Fibroblast of skin of back (primary cell): ENCODE measurements at regions not wholly inside any gene's neighbourhood (a gene's known extent, or its start where the extent isn't known, plus 50 kb on each side); places are given as distances from the start of the nearest gene placed in this dataset.
A peak's percentile ranks its signal among the peaks of the same experiment; 100 is the strongest.
"Not testable (repeated sequence)": the region's sequence is repeated elsewhere in the genome, so short reads cannot be mapped to it uniquely, and the experiment has no call there.

Experiments used
- DNase-seq: peaks from one replicate; pipeline ENCODE4 v3.0.0-alpha.2; 2013

DNA sequence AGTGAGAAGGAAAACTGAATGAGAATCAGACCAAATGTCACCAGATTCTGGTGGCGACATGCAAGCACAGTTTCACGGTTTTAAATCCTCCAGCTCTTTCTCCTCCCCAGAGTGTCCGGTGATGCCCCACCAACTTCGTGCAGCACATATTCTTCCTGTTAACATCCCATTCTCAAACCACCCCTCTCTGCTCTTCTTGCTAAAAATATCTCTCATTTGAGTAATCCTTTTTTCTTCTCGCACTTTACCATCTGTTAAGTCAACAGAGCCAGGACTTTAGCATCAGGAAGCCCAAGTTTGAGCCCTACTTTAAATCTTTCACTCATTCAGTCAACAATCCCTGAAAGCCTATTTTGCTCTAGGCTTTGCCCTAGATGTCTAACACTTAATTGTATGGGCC, 68.2 kb upstream of the VGLL4 start:
- DNase-seq, result peak; percentile 58

DNA sequence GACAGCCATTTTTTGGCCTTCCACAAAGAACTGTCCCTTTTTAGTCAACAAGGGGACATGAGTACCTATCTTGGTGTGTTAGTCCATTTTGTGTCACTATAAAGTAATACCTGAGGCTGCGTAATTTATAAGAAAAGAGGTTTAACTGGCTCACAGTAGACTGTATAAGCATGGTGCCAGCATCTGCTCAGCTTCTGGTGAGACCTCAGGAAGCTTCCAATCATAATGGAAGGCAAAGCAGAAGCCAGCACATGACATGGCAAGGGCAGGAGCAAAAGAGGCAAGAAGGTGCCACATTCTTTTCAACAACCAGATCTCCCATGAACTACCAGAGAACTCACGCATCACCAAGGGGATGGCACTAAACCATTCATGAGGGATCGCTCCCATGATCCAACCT, 66.1 kb upstream of the VGLL4 start:
- no peak for DNase-seq

DNA sequence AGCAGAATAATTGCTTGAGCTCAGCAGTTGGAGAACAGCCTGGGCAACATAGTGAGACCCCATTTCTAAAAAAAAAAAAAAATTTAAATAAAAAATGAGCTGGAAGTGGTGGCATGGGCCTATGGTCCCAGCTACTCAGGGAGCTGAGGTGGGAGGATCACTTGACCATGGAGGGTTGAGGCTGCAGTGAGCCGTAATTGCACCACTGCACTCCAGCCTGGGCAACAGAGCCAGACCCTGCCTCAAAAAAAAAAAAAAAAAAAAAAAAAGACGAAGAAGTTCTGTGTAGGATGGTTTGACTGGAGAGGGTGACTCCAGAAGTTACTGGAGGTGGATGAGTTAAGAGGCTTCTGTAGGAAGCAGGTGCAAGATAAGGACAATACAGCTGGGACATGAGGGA, 63.4 kb upstream of the VGLL4 start:
- not testable (repeated sequence) for DNase-seq

DNA sequence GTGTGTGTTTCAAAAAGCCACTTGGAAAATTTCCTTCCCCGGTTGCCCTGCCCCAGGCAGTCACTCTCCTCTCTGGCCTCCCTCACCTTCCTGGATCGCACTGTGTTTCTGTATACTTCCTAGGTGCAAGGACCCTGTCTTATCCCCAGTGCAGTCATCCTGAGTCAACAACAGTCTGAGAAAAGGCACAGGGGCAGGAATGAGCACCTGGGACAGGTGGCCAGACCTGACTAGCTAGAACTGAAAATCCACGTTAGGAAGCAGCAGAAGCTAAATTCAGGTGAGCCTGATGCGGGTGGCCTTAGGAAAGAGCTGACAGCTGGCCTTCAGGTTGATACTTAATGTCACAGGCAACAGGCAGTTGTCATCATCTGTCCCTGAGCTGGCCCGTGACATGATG, 62.9 kb upstream of the VGLL4 start:
- DNase-seq, result no peak

DNA sequence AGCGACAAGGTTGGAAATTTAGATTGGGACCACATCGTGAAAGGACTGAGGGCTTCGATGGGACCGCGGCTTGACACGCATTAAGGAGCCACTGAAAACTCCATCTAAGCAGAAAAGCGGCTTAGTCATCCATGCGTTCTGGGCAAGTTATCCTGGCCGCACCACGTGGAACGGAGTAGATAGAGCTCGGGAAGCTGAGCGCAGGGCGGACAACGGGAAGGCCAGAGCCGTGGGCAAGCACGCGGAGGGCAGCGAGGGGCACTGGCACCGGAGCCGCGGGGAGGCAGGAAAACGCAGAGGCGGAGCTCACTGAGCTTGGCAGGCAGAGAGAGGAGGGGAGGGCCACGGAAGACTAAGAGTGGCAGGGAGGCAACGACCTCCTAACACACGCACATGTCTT, 61.3 kb upstream of the VGLL4 start:
- peak; percentile 48 for DNase-seq

DNA sequence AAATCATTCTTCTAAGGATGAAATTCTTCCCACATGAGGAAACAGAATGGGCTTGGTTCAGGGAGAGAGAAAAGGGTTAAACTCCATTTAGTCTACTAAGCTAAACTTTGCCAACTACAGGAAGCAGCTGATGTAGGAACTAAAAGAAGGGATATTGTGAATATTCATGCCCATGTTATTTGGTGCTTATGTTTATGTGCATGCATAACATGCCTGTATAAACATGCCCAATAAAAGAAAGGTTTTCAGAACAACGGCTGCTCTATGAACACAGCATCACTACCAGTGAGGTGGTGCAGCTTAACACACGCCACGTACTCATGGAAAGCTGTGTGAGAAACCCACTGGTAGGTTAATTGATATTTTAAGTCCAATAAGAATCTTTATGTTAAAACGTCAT, 59.4 kb upstream of the VGLL4 start:
- no peak for DNase-seq

DNA sequence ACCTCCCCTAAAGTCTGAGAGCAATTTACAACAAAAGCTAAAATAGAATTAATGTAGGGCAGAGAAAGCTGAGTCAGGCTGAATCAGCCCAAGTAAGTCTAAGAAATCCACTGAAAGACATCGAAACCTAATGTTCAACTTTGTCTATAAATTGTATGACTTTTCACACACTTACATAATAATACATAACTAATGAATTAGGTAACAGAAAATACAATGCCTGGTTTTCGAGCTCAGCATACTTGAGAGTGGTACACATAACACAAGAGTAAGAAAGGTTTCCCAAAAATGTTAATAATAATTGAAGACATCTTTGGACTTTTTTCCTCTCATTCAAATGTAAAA, 55.3 kb upstream of the VGLL4 start:
- peak; percentile 68 for DNase-seq

DNA sequence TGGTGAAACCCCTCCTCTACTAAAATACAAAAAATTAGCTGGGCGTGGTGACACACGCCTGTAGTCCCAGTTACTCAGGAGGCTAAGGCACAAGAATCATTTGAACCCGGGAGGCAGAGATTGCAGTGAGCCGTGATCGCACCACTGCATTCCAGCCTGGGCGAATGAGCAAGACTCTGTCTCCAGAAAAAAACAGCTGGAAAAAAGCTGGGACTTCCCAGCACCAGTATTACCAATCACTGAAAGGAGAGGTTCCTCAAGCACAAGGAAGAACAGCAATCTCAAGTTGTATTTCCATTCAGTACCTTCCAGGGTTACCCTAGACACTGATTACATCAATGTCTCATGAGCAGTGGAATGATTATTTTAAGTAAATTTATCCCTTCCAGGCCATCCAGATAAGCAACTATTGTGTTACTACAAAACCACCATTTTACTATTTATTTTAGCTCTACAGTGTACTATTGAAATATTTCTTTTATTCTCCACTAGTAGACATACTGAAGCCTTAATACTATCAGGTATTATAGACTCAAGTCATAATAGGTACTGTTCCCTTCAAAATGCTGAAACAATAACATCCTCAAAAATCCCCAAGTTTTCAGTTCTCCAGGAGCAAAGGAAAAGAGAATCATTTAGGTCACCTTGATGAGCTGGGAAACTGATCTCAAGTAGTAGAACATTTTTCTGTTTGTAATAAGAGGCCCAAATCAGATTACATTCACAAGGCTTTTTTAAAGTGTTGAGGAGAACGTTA, 54.8 kb upstream of the VGLL4 start:
- DNase-seq, result no peak

DNA sequence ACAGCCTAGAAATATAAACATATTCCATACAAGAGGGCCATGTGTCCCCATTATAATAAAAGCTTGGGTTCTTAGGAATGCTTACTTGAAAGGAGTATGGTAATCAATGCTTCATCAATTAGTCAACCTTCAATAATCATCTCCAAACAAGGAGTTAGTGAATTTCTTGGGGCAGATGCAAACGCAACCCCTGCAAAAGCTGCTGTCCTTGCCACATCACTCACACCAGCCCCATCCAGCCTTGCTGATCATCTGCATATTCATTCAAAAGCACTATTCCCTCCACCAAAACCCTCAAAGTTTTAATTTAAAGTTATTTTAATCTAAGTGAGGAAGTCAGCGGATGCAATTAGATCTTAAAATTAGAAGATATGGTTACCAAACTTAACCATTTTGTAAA, 54.0 kb upstream of the VGLL4 start:
- DNase-seq, result no peak

DNA sequence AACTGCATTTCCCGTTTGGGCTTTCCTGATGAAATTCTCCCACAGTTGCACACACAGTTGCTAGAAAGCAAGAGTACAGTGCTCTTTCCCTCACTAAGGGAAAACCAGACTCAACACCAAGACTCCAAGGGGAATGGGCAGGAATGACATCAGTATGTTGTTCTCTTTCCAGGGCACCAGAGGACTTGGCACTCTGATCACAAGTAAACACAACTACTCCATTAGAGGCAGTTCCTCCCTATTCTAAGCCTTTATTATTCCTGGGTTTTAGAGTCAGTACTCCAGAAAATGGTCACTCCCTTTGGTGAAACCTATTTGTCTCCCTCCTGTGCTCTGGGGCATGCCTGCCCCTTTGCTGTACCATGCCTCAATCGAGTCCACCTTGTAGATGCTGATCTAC, 52.3 kb upstream of the VGLL4 start:
- no peak for DNase-seq
